Mucosa of gallbladder (tissue), 1 donor: ENCODE measurements at regions not wholly inside any gene's neighbourhood (a gene's known extent, or its start where the extent isn't known, plus 50 kb on each side); places are given as distances from the start of the nearest gene placed in this dataset.
A peak's percentile ranks its signal among the peaks of the same experiment; 100 is the strongest.
"Not testable (repeated sequence)": the region's sequence is repeated elsewhere in the genome, so short reads cannot be mapped to it uniquely, and the experiment has no call there.

Source experiments
- DNase-seq: peaks from one replicate; pipeline ENCODE4 v3.0.0-alpha.2; 2020; ENCODE audit warnings: low spot score
- donor health status: DM: no; HTN: no; CAD: no.

DNA sequence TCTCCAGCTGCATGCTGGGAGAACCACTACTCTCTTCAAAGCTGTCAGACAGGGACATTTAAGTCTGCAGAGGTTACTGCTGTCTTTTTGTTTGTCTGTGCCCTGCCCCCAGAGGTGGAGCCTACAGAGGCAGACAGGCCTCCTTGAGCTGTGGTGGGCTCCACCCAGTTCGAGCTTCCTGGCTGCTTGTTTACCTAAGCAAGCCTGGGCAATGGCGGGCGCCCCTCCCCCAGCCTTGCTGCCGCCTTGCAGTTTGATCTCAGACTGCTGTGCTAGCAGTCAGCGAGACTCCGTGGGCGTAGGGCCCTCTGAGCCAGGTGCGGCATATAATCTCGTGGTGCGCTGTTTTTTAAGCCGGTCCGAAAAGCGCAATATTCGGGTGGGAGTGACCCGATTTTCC lies 215.0 kb downstream of the STIM2 start:
- DNase-seq: not testable (repeated sequence)

DNA sequence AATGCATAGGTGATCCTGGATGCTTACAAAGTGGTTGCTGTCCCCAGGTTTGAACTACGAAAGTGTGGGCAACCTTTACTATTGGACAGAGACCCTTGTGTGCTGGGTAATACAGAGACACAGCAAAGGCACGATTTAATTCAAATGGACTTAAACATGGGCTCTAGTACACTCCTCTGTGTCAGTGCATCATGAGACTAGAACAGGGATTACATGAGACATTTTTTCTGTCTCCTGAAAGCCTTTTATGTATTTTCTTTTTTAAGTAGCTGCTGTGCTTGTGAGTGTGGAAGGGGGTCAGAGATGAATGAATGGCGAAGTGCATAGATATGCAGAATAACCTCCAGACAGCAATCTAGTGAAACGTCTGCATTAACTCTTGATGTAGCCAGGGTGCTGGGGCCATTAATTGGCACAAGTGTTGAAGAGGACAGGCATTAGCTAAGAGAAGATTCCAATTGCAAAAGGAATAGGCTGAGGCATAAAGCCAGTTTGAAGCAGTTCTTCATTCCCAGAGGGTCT lies 218.4 kb downstream of the STIM2 start:
- DNase-seq: no peak

DNA sequence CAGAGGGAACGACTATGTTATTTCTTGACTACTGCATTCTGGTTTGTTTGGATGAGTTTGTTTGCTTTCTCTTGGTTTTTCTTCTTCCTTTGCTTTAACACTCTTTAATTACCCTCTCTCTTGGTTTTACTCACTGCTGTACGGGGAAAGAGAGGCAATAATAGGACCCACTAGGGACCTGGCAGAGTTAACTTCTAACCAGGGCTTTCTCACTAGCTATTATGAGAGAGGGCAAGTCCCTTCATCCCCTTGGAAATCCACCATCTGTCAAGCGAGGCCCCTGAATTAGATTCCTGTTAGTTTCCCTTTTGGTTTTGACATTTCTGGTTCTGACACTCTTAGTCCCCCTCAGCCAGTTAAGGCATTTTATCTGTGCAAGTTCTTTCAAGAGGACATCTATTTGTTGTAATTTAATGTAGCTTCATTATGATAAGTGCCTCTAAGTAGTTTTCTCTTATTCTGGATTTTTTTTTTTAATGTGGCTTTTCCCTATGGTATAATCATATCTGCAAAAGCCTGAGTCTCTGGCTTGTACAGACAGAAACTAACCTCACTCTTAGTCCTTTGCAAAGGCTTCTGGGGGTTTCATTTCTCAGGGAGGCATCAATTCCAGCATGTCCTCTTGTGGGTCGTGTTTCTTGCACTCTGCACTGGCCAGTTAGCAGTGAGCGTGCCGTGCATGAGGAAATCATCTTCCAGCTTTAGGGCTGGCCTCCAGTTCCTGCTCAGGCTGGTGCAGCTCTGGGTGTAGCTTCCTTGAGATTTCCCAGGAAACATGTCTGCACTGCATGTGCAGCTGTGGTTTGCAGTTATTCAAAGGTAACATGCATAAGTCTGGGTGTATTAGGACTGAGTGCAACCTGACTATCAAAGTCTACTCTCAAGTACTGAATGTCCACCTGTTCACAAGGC lies 221.3 kb downstream of the STIM2 start:
- peak; percentile 7 for DNase-seq

- DNase-seq: peak; percentile 6
Observed at GRCh38 chr4:27082776-27083175, 222.1 kb downstream of the STIM2 start.

DNA sequence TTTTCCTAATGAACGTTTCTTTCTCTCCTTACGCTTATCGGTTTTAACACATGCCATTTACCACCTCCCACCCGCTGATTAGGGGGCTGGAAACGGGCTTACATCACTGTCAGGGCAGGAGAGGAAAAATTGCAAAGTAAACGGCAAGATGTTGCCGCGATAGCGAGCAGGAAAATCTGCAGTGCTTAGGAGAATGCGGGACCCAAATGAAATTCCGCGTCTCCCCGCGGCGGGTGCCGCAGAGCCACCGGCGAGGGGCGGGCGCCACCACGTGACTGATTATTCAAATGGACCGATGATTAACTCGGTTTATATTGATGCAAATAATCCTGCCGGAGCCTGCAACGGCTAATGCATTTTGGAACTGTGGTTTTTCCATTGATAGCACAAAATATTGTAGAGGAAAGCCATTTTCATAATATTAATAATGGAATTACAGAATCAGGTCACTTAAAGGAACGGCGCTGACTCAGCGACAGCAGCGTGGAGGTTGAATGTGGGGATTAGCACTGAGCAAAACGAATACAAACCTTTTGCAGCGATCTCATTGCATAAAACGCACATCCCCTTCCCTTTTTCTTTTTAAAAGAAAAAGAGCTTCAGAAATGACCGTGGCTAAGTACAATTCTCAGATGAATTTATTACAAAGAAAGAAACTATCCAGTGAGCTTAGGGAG lies 224.2 kb downstream of the STIM2 start:
- peak; percentile 40 for DNase-seq

- DNase-seq: no peak
Observed at GRCh38 chr4:27085396-27085795, 224.8 kb downstream of the STIM2 start.

DNA sequence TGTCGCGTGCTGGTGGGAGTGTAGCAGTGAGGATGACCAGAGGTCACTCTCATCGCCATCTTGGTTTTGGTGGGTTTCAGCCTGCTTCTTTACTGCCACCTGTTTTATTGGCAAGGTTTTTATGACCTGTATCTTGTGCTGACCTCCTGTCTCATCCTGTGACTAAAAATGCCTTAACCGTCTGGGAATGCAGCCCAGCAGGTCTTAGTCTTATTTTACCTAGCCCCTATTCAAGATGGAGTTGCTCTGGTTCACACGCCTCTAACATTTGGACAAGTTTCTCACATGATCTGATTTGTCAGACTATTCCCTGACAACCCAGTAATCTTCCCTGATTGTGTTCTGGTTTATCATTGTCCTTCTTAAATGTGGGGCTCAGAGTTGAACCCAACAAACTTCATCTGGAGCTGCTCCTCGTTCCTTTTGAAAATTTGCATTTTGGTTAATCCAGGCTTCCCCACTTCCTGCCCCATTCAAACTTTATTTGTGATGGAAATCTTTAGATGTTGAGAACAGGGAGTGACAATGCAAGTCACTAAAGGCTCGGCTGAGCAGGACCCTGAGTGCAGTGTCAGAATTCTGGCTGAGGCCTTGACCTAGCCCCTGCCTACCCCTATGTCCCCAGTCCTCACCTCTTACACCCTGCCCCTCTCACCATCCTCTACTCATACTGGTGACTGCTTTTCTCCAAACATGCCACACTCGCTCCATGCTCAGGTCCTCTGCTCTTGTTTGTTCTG lies 226.8 kb downstream of the STIM2 start:
- no peak for DNase-seq

DNA sequence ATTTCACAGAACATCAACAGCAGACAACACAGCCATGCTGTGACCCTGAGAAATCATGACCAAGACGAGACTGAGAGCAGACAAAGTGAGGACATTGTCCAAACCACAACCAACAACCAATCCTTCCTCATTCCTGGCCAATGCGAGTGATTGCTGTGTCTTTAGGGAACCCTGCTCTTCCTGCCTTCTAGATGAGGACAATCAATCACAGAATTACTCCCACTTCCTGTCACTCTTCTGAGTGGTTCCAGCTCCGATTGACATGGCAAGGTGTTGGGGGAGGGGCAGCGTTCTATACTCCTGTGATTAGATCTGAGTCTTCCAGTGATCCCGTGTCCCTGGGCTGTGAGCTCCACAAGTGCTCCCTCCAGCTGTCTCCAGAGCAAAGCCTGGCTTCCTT lies 227.8 kb downstream of the STIM2 start:
- DNase-seq: no peak

DNA sequence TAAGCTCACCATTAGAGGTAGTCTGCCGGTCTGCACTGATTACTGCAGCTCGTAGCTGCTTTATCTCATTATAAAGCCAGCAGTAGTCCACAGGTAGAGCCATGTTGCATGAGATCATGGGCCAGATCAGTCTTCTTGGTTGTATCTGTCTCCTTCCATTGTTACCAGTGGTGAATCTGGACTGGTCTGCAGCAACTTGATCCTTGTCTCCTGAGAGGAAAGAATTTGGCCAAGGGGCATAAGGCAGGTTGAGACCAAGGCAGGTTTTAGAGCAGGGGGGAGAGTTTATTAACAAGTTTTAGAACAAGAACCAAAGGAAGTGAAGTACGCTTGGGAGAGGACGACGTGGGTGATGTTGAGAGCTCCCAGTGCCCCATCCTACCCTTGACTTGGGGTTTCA lies 228.5 kb downstream of the STIM2 start:
- DNase-seq: no peak

DNA sequence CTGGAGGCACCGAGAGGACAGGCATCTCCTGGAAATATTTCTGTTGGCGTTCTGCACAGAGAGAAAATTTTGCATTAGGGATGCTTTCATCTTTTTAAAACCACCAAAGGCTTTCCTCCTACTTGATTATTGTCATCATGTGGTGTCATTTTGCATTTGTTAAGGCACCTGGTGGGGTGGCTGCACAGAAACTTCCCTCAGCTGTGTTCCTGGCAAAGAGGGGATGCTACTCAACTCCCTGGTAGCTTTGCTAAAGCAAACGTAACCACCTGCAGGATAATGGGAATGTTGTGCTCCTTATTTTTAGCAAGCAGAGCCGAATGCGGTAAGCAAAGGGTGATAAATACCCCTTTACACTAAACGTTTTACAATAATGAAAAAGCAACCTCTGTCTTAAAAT lies 229.8 kb downstream of the STIM2 start:
- no peak for DNase-seq

GRCh38 chr4:27094224-27094623 lies 233.6 kb downstream of the STIM2 start:
- DNase-seq: no peak

DNA sequence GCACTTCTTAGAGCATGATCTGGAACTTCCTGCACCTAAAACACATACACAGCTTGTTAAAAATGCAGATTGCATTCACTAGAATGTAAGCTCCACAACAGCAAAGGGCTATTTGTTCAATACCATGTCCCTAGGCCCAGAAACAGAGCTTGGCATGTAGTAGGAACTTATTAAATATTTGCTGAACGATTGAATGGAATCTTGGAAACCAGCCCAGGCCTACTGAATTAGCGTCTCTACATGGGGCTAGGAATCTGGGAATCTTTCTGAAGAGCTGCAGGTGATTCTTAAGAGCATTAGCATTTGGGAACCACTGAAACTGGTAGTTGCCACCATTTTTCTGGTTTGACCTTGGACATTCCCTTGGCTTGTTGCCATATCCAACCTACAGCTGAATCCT lies 234.1 kb downstream of the STIM2 start:
- peak; percentile 62 for DNase-seq

DNA sequence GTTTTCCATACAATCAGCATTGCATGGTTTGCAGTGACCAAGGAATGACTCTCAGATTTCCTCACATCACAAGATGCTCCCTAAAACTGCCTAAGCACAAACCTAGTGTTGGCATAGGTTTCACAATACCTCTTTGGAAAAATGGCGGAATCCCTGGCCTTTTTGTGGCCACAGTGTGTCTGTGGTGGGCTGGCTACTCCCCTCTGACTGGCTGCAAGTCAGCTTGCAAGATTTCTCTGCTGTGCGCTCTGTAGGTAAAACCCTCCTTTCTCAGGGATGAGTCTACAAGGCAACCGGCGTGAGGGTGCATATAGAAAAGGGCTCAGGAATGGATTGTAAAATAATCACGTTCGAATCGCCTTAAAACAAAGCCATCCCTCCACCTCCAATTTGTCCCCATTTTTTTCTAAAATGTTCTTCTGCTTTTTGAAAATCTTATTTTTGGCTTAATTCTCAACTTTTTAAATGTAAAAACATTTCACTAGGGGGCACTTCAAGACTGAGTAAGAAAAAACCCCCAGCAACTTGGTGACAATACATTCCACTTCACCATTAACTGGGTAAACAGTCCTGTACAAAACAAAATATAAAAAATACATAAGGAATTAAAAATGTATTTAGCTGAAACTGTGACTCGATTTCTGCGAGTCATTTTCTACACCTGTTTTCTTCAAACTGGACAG lies 235.6 kb downstream of the STIM2 start:
- DNase-seq: no peak

GRCh38 chr4:27098034-27098433 lies 237.4 kb downstream of the STIM2 start:
- DNase-seq: no peak

DNA sequence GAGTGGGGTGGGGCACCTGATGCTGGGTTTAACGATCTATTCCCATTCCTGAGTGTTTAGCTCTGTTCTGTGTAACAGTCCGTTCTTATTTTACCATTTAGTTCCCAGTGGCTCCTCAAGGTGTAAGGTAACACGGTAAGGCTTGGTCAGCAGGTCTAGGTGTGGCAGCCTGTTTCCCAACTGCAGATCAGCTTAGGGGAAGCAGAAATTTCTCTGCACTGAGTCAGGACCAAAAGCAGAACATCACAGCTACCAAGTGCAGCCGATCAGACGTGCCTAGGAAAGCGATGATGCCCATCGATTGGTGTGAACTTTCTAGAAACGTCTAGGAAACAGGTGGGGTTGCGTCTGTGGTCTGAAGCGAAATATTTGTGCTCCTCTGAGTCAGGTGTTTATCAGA lies 240.1 kb downstream of the STIM2 start:
- DNase-seq: no peak

- DNase-seq: no peak
Observed at GRCh38 chr4:27101126-27101525, 240.5 kb downstream of the STIM2 start.

GRCh38 chr4:27101561-27101960 lies 240.9 kb downstream of the STIM2 start:
- no peak for DNase-seq

DNA sequence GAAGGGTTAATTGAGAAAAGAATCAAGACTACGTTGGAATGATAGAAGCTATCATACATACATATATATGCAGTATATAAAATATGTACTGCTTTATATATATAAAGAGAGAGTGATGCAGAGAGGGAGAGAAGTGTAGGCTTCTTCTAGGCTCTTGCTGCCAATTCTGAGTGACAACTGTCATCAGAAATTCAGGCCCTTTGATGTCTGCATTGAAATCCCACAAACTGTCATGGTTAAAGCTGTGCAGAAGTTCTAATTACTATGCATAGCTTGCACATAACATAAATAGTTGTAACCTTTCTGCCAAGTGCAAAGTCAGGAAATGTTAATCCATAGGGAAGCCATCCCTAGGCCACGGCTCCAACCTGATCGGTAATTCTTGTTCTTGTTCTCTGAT lies 251.0 kb downstream of the STIM2 start:
- DNase-seq: no peak

GRCh38 chr4:27112587-27112986 lies 251.9 kb downstream of the STIM2 start:
- no peak for DNase-seq

DNA sequence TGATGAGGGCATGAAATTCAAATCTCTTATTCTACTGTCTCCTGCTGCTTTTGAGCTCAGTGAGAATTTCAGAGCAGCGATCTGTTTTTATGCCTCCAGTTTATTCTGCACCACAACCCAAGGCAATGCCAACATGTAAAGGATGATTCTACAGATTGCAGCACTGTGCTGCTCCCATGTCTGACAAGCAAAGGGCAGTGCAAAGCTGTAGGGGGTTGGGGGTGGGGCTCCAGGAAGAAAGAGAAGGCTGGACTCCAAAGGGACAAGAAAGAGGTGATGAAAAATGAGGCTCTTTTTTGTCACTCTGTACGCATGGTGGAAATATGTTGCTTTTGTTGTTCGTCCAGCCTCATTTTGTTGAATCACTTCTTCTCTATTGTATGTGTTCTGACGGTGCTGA lies 254.6 kb downstream of the STIM2 start:
- DNase-seq: no peak

DNA sequence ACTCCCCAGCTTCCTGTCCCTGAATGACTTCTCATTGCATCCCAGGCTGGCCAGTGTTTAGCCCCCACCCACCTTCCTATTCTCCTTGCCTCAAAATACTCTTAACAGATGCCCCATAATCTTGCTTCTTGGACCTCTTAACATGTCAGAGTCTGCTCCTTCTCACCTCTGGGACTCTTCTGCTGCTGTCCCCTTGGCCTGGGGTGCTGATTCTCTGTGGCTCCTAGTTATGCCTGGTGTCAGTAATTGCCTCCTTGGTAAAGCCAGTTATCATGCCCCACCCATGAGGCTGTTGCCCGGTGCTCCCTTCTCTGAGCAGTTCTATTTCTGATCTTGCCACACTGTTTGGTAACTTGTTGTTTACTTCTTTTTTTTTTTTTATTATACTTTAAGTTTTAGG lies 256.8 kb downstream of the STIM2 start:
- no peak for DNase-seq

- no peak for DNase-seq
Observed at GRCh38 chr4:27119239-27119638, 258.6 kb downstream of the STIM2 start.
